G401.6 (cell line): ENCODE measurements at regions not wholly inside any gene's neighbourhood (a gene's known extent, or its start where the extent isn't known, plus 50 kb on each side); places are given as distances from the start of the nearest gene placed in this dataset.
"Not testable (repeated sequence)": the region's sequence is repeated elsewhere in the genome, so short reads cannot be mapped to it uniquely, and the experiment has no call there.

Source experiments
- FAIRE-seq: peaks from 2 replicates; lab custom pipeline; 2012; peaks lifted over from hg19 to GRCh38; lab: Jason Lieb, UNC

GRCh38 chr10:65166272-65166671, 1645.1 kb downstream of the REEP3 start:
- FAIRE-seq: no peak

GRCh38 chr10:65172249-65172648, 1651.0 kb downstream of the REEP3 start:
- FAIRE-seq: no peak

GRCh38 chr10:65176994-65177393, 1655.8 kb downstream of the REEP3 start:
- no peak for FAIRE-seq

- FAIRE-seq: no peak
Measured at GRCh38 chr10:65183236-65183635, 1662.0 kb downstream of the REEP3 start.

- not testable (repeated sequence) for FAIRE-seq
Measured at GRCh38 chr10:65186668-65187067, 1665.5 kb downstream of the REEP3 start.

GRCh38 chr10:65194126-65194525, 1672.9 kb downstream of the REEP3 start:
- no peak for FAIRE-seq

- FAIRE-seq: no peak
Measured at GRCh38 chr10:65194555-65194954, 1673.4 kb downstream of the REEP3 start.

- FAIRE-seq: no peak
Measured at GRCh38 chr10:65196111-65196510, 1674.9 kb downstream of the REEP3 start.

GRCh38 chr10:65197935-65198334, 1676.7 kb downstream of the REEP3 start:
- FAIRE-seq: no peak

- no peak for FAIRE-seq
Measured at GRCh38 chr10:65201491-65201890, 1680.3 kb downstream of the REEP3 start.

- no peak for FAIRE-seq
Measured at GRCh38 chr10:65204999-65205398, 1683.8 kb downstream of the REEP3 start.

- no peak for FAIRE-seq
Measured at GRCh38 chr10:65213170-65213569, 1692.0 kb downstream of the REEP3 start.

- no peak for FAIRE-seq
Measured at GRCh38 chr10:65219444-65219843, 1698.2 kb downstream of the REEP3 start.

- no peak for FAIRE-seq
Measured at GRCh38 chr10:65231148-65231547, 1694.7 kb upstream of the LRRTM3 start.

- no peak for FAIRE-seq
Measured at GRCh38 chr10:65234261-65234660, 1691.6 kb upstream of the LRRTM3 start.

GRCh38 chr10:65235266-65235665, 1690.6 kb upstream of the LRRTM3 start:
- no peak for FAIRE-seq

- FAIRE-seq: no peak
Measured at GRCh38 chr10:65235846-65236245, 1690.0 kb upstream of the LRRTM3 start.

- FAIRE-seq: no peak
Measured at GRCh38 chr10:65265451-65265954, 1660.3 kb upstream of the LRRTM3 start.

- not testable (repeated sequence) for FAIRE-seq
Measured at GRCh38 chr10:65269551-65269950, 1656.3 kb upstream of the LRRTM3 start.

GRCh38 chr10:65270969-65271368, 1654.9 kb upstream of the LRRTM3 start:
- no peak for FAIRE-seq

GRCh38 chr10:65273115-65273514, 1652.7 kb upstream of the LRRTM3 start:
- no peak for FAIRE-seq

- no peak for FAIRE-seq
Measured at GRCh38 chr10:65275296-65275695, 1650.5 kb upstream of the LRRTM3 start.

- FAIRE-seq: no peak
Measured at GRCh38 chr10:65284495-65285041, 1641.3 kb upstream of the LRRTM3 start.

- not testable (repeated sequence) for FAIRE-seq
Measured at GRCh38 chr10:65285726-65286125, 1640.1 kb upstream of the LRRTM3 start.

GRCh38 chr10:65291286-65291685, 1634.5 kb upstream of the LRRTM3 start:
- no peak for FAIRE-seq
